HCT116 (cell line): ENCODE measurements at regions not wholly inside any gene's neighbourhood (a gene's known extent, or its start where the extent isn't known, plus 50 kb on each side); places are given as distances from the start of the nearest gene placed in this dataset.
A peak's percentile ranks its signal among the peaks of the same experiment; 100 is the strongest.

Source experiments
- ATAC-seq: fragments of 200-7000 bp; cut with Tn5 transposase; 2 replicates; pipeline ENCODE4 v1.9.1; 2020; ENCODE audit warnings: mild to moderate bottlenecking, moderate library complexity
- BruUV-seq: library from RNA; stranded (reverse); fragments of 400-500 nt; replicated peaks from 2 replicates; lab custom pipeline; 2021; lab: Mats Ljungman, UMichigan
- CTCF ChIA-PET: fragments of 300-600 bp; sonication (Branson Sonifier 250); formaldehyde crosslinking; loops from one replicate; lab custom pipeline; 2021; ENCODE audit warnings: antibody characterized with exemption; lab: Charles Lee
- POLR2A ChIA-PET: fragments of 300-600, 350-600 bp; sonication (Branson Sonifier 250); formaldehyde crosslinking; loops from one replicate; lab custom pipeline; 2021; ENCODE audit warnings: antibody characterized with exemption; lab: Charles Lee
- RAD21 ChIA-PET, 2 experiments: fragments of 300-600 bp; sonication (Branson Sonifier 250); formaldehyde crosslinking; loops; one replicate each; lab custom pipeline; 2023; ENCODE audit warnings: low total read pairs in 2 of 2; ENCODE audit not compliant: uncharacterized antibody in 2 of 2, unreplicated experiment in 2 of 2, low non-redundant PET in 1 of 2; lab: Charles Lee
- DNase-seq: peaks from one replicate; pipeline ENCODE4 v3.0.0-alpha.2; 2010; ENCODE audit warnings: low read depth, low spot score
- H2AFZ ChIP-seq: fragments of 200-600 bp; shearing (Covaris generic), sonication (generic); 2 replicates; pipeline ENCODE4 v1.6.1; 2017; ENCODE audit warnings: low read depth, mixed run types, mixed read lengths, antibody characterized with exemption, low read length; ENCODE audit not compliant: poor library complexity, severe bottlenecking
- H3K27ac ChIP-seq: 2 replicates; pipeline ENCODE4 v1.5.1; 2012; ENCODE audit warnings: low read depth, low read length
- H3K27me3 ChIP-seq: fragments of 200-600 bp; sonication (generic); 2 replicates; pipeline ENCODE4 v1.6.1; 2016; ENCODE audit warnings: mixed run types, low read length, mixed read lengths; ENCODE audit not compliant: insufficient read depth
- H3K36me3 ChIP-seq, 2 experiments: fragments of 200-500 bp in 1 of 2; fragments of 200-600 bp in 1 of 2; sonication (Bioruptor generic) in 1 of 2; sonication (generic) in 1 of 2; 2 replicates each; pipeline versions ENCODE4 v1.5.1 to v1.6.1; 2014 to 2016; ENCODE audit warnings: low read length in 2 of 2, inconsistent platforms in 1 of 2, mixed read lengths in 1 of 2, mixed run types in 1 of 2; ENCODE audit not compliant: insufficient read depth in 2 of 2, control insufficient read depth in 1 of 2
- H3K4me1 ChIP-seq, 2 experiments: fragments of 200-600 bp in 1 of 2; sonication (generic) in 1 of 2; 2 replicates each; pipeline versions ENCODE4 v1.5.1 to v1.6.1; 2012 to 2017; ENCODE audit warnings: low read length in 2 of 2, inconsistent platforms in 1 of 2, mild to moderate bottlenecking in 1 of 2, mixed read lengths in 1 of 2, mixed run types in 1 of 2, moderate library complexity in 1 of 2; ENCODE audit not compliant: insufficient read depth in 2 of 2, control insufficient read depth in 1 of 2
- H3K4me2 ChIP-seq: fragments of 200-600 bp; sonication (generic); 2 replicates; pipeline ENCODE4 v1.6.1; 2017; ENCODE audit warnings: mixed run types, low read length, mixed read lengths
- H3K4me3 ChIP-seq, 2 experiments: fragments of 200-600 bp in 1 of 2; sonication (generic) in 1 of 2; replicated peaks in 1 of 2; 2 replicates each; pipeline ENCODE4 v1.5.1; 2011 to 2016; ENCODE audit warnings: low read length in 2 of 2, control low read depth in 1 of 2, low read depth in 1 of 2, mild to moderate bottlenecking in 1 of 2, mixed read lengths in 1 of 2, mixed run types in 1 of 2
- H3K79me2 ChIP-seq: fragments of 200-600 bp; sonication (generic); 2 replicates; pipeline ENCODE4 v1.6.1; 2017; ENCODE audit warnings: mild to moderate bottlenecking, mixed run types, low read length, moderate library complexity, mixed read lengths; ENCODE audit not compliant: insufficient read depth
- H3K9ac ChIP-seq: fragments of 200-600 bp; sonication (generic); 2 replicates; pipeline ENCODE4 v1.6.1; 2016; ENCODE audit warnings: low read length, mixed read lengths
- H3K9me2 ChIP-seq: fragments of 200-600 bp; sonication (generic), shearing (Covaris generic); 2 replicates; pipeline ENCODE4 v1.6.1; 2017; ENCODE audit warnings: mixed run types, mild to moderate bottlenecking, moderate library complexity; ENCODE audit not compliant: insufficient read depth
- H3K9me3 ChIP-seq, 2 experiments: fragments of 200-500 bp in 1 of 2; fragments of 200-600 bp in 1 of 2; sonication (Bioruptor generic) in 1 of 2; sonication (generic) in 1 of 2; 2 replicates each; pipeline ENCODE4 v1.6.1; 2014 to 2017; ENCODE audit warnings: low read length in 2 of 2, mixed read lengths in 2 of 2, inconsistent platforms in 1 of 2, low read depth in 1 of 2, mild to moderate bottlenecking in 1 of 2, mixed run types in 1 of 2, moderate library complexity in 1 of 2; ENCODE audit not compliant: control insufficient read depth in 1 of 2, insufficient read depth in 1 of 2
- H4K20me1 ChIP-seq: fragments of 200-600 bp; sonication (generic), shearing (Covaris generic); 2 replicates; pipeline ENCODE4 v1.6.1; 2017; ENCODE audit warnings: mixed run types, mild to moderate bottlenecking, moderate library complexity; ENCODE audit not compliant: insufficient read depth
- CBX3 ChIP-seq: IDR thresholded peaks from 2 replicates; pipeline ENCODE4 v1.6.1; 2012; ENCODE audit warnings: low read depth
- ELF1 ChIP-seq: IDR thresholded peaks from 2 replicates; pipeline ENCODE4 v1.6.1; 2012; ENCODE audit warnings: low read depth, borderline replicate concordance
- EZH2 ChIP-seq: fragments of 200-600 bp; sonication (generic); IDR thresholded peaks from 2 replicates; pipeline ENCODE4 v1.6.1; 2017; ENCODE audit warnings: antibody characterized with exemption, mixed run types
- EZH2phosphoT487 ChIP-seq: fragments of 200-600 bp; IDR thresholded peaks from 2 replicates; pipeline ENCODE4 v1.6.1; 2018; ENCODE audit warnings: antibody characterized with exemption, borderline replicate concordance
- FOSL1 ChIP-seq: IDR thresholded peaks from 2 replicates; pipeline ENCODE4 v1.6.1; 2012; ENCODE audit warnings: low read depth
- JUND ChIP-seq: IDR thresholded peaks from 2 replicates; pipeline ENCODE4 v1.6.1; 2012
- POLR2AphosphoS5 ChIP-seq: IDR thresholded peaks from 2 replicates; pipeline ENCODE4 v1.6.1; 2011; ENCODE audit warnings: mild to moderate bottlenecking, low read depth, low read length, moderate library complexity
- RAD21 ChIP-seq: IDR thresholded peaks from 2 replicates; pipeline ENCODE4 v1.6.1; 2012; ENCODE audit warnings: low read depth, mild to moderate bottlenecking
- SIN3A ChIP-seq: IDR thresholded peaks from 2 replicates; pipeline ENCODE4 v1.6.1; 2012; ENCODE audit warnings: low read depth
- SP1 ChIP-seq: IDR thresholded peaks from 2 replicates; pipeline ENCODE4 v1.6.1; 2012; ENCODE audit warnings: low read depth
- TCF7L2 ChIP-seq: IDR thresholded peaks from 2 replicates; pipeline ENCODE4 v1.7.0; 2011; ENCODE audit warnings: borderline replicate concordance, inconsistent platforms; ENCODE audit not compliant: insufficient read depth, insufficient read length; ENCODE audit errors: extremely low read depth
- YY1 ChIP-seq: IDR thresholded peaks from 2 replicates; pipeline ENCODE4 v1.6.1; 2011; ENCODE audit warnings: low read length, low read depth, moderate library complexity, mild to moderate bottlenecking; ENCODE audit not compliant: insufficient replicate concordance; ENCODE audit errors: extremely low read depth
- ZFX ChIP-seq: fragments of 450-650 bp; IDR thresholded peaks from 2 replicates; pipeline ENCODE4 v1.6.1; 2017
- ZNF274 ChIP-seq: fragments of 200-500 bp; sonication (Bioruptor generic); IDR thresholded peaks from 2 replicates; pipeline ENCODE4 v1.6.1; 2014; ENCODE audit warnings: mild to moderate bottlenecking, low read depth, low read length, inconsistent platforms
- intact Hi-C: fragments of 100-400 bp; cut with micrococcal nuclease; formaldehyde crosslinking; loops from 2 replicates; pipeline ENCODE4 v1.10.0; 2022
- TF ChIP-seq, protein P1 (sequence below), 3 experiments: fragments of 200-600 bp in 1 of 3; sonication (generic) in 1 of 3; IDR thresholded peaks in 2 of 3; conservative IDR thresholded peaks in 1 of 3; 2 replicates each; pipeline ENCODE4 v1.5.1; 2012 to 2017; ENCODE audit warnings: low read depth in 2 of 3, low read length in 2 of 3, antibody characterized with exemption in 1 of 3, borderline replicate concordance in 1 of 3, control low read depth in 1 of 3, mild to moderate bottlenecking in 1 of 3, mixed read lengths in 1 of 3, mixed run types in 1 of 3, moderate library complexity in 1 of 3; ENCODE audit not compliant: insufficient read depth in 1 of 3
- TF ChIP-seq, protein P2 (sequence below): IDR thresholded peaks from 2 replicates; pipeline ENCODE4 v1.6.1; 2012
- TF ChIP-seq, protein P3 (sequence below): IDR thresholded peaks from 2 replicates; pipeline ENCODE4 v1.6.1; 2012; ENCODE audit warnings: low read depth
- TF ChIP-seq, protein P4 (sequence below): IDR thresholded peaks from 2 replicates; pipeline ENCODE4 v1.6.1; 2011; ENCODE audit warnings: mild to moderate bottlenecking, low read length, moderate library complexity; ENCODE audit not compliant: insufficient replicate concordance; ENCODE audit errors: extremely low read depth

DNA sequence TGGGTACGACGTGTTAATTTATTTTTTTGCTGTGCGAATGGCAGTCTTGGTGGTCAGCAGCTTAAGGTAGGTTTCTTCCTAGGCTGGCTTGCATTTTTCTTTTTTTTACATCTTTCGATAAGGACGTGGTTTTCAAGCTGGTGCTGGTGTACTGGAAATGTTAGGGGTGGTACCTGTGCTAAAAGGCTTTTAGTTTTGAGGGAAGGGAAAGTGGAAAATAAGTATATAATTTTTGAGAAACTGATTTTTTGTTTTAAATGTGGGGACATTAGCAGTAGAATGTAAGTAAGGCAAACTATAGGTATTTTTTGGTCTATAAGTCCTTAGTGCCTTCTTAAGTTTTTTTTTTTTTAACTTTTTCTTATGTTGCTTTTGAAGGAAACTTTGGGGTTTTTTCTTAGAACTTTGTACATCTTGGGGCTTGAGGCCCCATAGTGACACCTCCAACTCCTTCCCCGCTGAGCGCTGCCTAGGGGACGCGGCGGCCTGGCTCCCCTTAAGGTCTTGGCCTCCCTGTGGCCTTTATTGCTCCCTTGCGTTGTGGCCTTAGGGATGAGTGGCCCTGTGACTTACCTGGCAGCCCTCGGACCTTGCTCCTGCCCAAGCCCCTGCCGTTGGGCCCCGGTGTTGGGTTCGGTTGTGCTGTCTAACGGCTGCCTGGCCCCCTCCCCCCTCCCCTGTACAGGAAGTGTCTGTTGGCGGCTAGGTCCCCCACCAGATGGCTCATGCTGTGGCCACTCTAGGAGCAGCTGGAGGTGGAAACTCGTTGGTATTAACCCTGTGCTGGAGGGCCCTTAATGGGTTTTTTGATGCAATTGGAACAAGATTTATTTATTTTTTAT is 88.0 kb upstream of the RPRML start:
- Histone ChIP-seq H3K4me2 (peak overlapping the region; percentile 80), H3K4me3 (peak overlapping the region; percentile 83 to 84), H3K9me3 (no peaks in the 10 kb centered on the region), H3K9ac (peak overlapping the region; percentile 89), H4K20me1 (no peaks in the 10 kb centered on the region), H3K4me1 (peaks cover 22 to 37% of the 10 kb centered on the region in 2 experiments), H3K27me3 (no peaks in the 10 kb centered on the region), H3K36me3 (no peaks in the 10 kb centered on the region; a peak in 2 of 4 replicates), H3K9me2 (no peaks in the 10 kb centered on the region), H3K79me2 (peaks cover 4% of the 10 kb centered on the region; the same call in 1 of the 2 replicates), H2AFZ (peak overlapping the region; percentile 83), H3K27ac (peak overlapping the region; percentile 90)
- ChIA-PET RAD21 (no interaction called here), CTCF (no interaction called here), POLR2A (interaction anchor here (0.6 kb wide), 1 partner anchor 341 kb away, joined by 4 read pairs; no protein-coding TSS in a partner anchor)
- BruUV-seq = TSS peak; percentile 70
- DNase-seq (peak; percentile 93), ATAC-seq (peak; percentile 85)
- intact Hi-C loops = no loop called here
- TF ChIP-seq, protein P1, sequence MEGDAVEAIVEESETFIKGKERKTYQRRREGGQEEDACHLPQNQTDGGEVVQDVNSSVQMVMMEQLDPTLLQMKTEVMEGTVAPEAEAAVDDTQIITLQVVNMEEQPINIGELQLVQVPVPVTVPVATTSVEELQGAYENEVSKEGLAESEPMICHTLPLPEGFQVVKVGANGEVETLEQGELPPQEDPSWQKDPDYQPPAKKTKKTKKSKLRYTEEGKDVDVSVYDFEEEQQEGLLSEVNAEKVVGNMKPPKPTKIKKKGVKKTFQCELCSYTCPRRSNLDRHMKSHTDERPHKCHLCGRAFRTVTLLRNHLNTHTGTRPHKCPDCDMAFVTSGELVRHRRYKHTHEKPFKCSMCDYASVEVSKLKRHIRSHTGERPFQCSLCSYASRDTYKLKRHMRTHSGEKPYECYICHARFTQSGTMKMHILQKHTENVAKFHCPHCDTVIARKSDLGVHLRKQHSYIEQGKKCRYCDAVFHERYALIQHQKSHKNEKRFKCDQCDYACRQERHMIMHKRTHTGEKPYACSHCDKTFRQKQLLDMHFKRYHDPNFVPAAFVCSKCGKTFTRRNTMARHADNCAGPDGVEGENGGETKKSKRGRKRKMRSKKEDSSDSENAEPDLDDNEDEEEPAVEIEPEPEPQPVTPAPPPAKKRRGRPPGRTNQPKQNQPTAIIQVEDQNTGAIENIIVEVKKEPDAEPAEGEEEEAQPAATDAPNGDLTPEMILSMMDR (IDR thresholded peaks at IDR 0.05 in 2 of 3, conservative IDR thresholded peaks at IDR 0.05 in 1 of 3; ENCODE audit: borderline replicate concordance in 1 of 3, insufficient read depth in 1 of 3, low read depth in 2 of 3, low read length in 2 of 3) = no peak
- TF ChIP-seq EZH2 = no peak
- no peak for TF ChIP-seq RAD21
- peak; percentile 71 for TF ChIP-seq TCF7L2
- TF ChIP-seq SP1 = peak; percentile 89
- TF ChIP-seq ZNF274 = no peak
- TF ChIP-seq SIN3A = peak; percentile 92
- TF ChIP-seq FOSL1 = no peak; the same call in 1 of the 2 replicates
- TF ChIP-seq, protein P2, sequence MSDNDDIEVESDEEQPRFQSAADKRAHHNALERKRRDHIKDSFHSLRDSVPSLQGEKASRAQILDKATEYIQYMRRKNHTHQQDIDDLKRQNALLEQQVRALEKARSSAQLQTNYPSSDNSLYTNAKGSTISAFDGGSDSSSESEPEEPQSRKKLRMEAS = peak; percentile 92
- TF ChIP-seq ZFX = peak; percentile 92
- TF ChIP-seq YY1 = peak; percentile 89
- TF ChIP-seq, protein P3, sequence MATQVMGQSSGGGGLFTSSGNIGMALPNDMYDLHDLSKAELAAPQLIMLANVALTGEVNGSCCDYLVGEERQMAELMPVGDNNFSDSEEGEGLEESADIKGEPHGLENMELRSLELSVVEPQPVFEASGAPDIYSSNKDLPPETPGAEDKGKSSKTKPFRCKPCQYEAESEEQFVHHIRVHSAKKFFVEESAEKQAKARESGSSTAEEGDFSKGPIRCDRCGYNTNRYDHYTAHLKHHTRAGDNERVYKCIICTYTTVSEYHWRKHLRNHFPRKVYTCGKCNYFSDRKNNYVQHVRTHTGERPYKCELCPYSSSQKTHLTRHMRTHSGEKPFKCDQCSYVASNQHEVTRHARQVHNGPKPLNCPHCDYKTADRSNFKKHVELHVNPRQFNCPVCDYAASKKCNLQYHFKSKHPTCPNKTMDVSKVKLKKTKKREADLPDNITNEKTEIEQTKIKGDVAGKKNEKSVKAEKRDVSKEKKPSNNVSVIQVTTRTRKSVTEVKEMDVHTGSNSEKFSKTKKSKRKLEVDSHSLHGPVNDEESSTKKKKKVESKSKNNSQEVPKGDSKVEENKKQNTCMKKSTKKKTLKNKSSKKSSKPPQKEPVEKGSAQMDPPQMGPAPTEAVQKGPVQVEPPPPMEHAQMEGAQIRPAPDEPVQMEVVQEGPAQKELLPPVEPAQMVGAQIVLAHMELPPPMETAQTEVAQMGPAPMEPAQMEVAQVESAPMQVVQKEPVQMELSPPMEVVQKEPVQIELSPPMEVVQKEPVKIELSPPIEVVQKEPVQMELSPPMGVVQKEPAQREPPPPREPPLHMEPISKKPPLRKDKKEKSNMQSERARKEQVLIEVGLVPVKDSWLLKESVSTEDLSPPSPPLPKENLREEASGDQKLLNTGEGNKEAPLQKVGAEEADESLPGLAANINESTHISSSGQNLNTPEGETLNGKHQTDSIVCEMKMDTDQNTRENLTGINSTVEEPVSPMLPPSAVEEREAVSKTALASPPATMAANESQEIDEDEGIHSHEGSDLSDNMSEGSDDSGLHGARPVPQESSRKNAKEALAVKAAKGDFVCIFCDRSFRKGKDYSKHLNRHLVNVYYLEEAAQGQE = no peak
- TF ChIP-seq JUND = peak; percentile 65
- no peak for TF ChIP-seq EZH2phosphoT487
- peak; percentile 98 for TF ChIP-seq POLR2AphosphoS5
- TF ChIP-seq, protein P4, sequence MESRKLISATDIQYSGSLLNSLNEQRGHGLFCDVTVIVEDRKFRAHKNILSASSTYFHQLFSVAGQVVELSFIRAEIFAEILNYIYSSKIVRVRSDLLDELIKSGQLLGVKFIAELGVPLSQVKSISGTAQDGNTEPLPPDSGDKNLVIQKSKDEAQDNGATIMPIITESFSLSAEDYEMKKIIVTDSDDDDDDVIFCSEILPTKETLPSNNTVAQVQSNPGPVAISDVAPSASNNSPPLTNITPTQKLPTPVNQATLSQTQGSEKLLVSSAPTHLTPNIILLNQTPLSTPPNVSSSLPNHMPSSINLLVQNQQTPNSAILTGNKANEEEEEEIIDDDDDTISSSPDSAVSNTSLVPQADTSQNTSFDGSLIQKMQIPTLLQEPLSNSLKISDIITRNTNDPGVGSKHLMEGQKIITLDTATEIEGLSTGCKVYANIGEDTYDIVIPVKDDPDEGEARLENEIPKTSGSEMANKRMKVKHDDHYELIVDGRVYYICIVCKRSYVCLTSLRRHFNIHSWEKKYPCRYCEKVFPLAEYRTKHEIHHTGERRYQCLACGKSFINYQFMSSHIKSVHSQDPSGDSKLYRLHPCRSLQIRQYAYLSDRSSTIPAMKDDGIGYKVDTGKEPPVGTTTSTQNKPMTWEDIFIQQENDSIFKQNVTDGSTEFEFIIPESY = peak; percentile 76
- peak; percentile 88 for TF ChIP-seq ELF1
- TF ChIP-seq CBX3 = peak; percentile 97
